Thyroid gland (tissue), 4 donors: ENCODE measurements at regions not wholly inside any gene's neighbourhood (a gene's known extent, or its start where the extent isn't known, plus 50 kb on each side); places are given as distances from the start of the nearest gene placed in this dataset.

Experiments
- POLR2A ChIP-seq, 2 donors: fragments of 450-650 bp; IDR thresholded peaks; one replicate each; pipeline ENCODE4 v1.6.1; 2017; ENCODE audit warnings: antibody characterized with exemption in 2 of 2, mild to moderate bottlenecking in 2 of 2, moderate library complexity in 1 of 2
- TF ChIP-seq, protein P1 (sequence below), 6 experiments: fragments of 200-600 bp in 3 of 6; fragments of 450-650 bp in 3 of 6; sonication (generic) in 3 of 6; IDR thresholded peaks; one replicate each; pipeline ENCODE4 v1.5.1; 2016 to 2019; ENCODE audit warnings: antibody characterized with exemption in 6 of 6, mild to moderate bottlenecking in 2 of 6, inconsistent platforms in 1 of 6, moderate library complexity in 1 of 6

GRCh38 chr6:65943051-65943450, 236.0 kb upstream of the EYS start:
- TF ChIP-seq, protein P1, sequence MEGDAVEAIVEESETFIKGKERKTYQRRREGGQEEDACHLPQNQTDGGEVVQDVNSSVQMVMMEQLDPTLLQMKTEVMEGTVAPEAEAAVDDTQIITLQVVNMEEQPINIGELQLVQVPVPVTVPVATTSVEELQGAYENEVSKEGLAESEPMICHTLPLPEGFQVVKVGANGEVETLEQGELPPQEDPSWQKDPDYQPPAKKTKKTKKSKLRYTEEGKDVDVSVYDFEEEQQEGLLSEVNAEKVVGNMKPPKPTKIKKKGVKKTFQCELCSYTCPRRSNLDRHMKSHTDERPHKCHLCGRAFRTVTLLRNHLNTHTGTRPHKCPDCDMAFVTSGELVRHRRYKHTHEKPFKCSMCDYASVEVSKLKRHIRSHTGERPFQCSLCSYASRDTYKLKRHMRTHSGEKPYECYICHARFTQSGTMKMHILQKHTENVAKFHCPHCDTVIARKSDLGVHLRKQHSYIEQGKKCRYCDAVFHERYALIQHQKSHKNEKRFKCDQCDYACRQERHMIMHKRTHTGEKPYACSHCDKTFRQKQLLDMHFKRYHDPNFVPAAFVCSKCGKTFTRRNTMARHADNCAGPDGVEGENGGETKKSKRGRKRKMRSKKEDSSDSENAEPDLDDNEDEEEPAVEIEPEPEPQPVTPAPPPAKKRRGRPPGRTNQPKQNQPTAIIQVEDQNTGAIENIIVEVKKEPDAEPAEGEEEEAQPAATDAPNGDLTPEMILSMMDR (IDR thresholded peaks at IDR 0.05), result no peak
- TF ChIP-seq POLR2A (IDR thresholded peaks at IDR 0.05), result no peak
